Endodermal cell (in vitro differentiated cells): ENCODE measurements at regions not wholly inside any gene's neighbourhood (a gene's known extent, or its start where the extent isn't known, plus 50 kb on each side); places are given as distances from the start of the nearest gene placed in this dataset.
"Not testable (repeated sequence)": the region's sequence is repeated elsewhere in the genome, so short reads cannot be mapped to it uniquely, and the experiment has no call there.

ENCODE experiments used
- DNase-seq: peaks from one replicate; pipeline ENCODE4 v3.0.0-alpha.2; 2017
- H3K27ac ChIP-seq: 2 replicates; pipeline ENCODE4 v1.5.1; 2013; ENCODE audit warnings: mild to moderate bottlenecking, low read depth, low read length, moderate library complexity
- H3K27me3 ChIP-seq: 2 replicates; pipeline ENCODE4 v1.6.1; 2013; ENCODE audit warnings: mild to moderate bottlenecking, low read length, moderate library complexity; ENCODE audit not compliant: insufficient read depth, control insufficient read depth, poor library complexity, severe bottlenecking
- H3K36me3 ChIP-seq: 2 replicates; pipeline ENCODE4 v1.7.0; 2013; ENCODE audit warnings: mild to moderate bottlenecking, low read length, moderate library complexity; ENCODE audit not compliant: control insufficient read depth, insufficient read depth
- H3K4me1 ChIP-seq: one replicate; pipeline ENCODE4 v1.7.0; 2013; ENCODE audit warnings: low read length; ENCODE audit not compliant: control insufficient read depth, insufficient read depth
- H3K4me3 ChIP-seq: 2 replicates; pipeline ENCODE4 v1.5.1; 2013; ENCODE audit warnings: mild to moderate bottlenecking, low read length, moderate library complexity
- H3K9ac ChIP-seq: 2 replicates; pipeline ENCODE4 v1.6.1; 2013; ENCODE audit warnings: mild to moderate bottlenecking, low read length, moderate library complexity; ENCODE audit not compliant: poor library complexity, severe bottlenecking; ENCODE audit errors: extremely low read depth
- H3K9me3 ChIP-seq: 2 replicates; pipeline ENCODE4 v1.6.1; 2013; ENCODE audit warnings: mild to moderate bottlenecking, low read length, moderate library complexity; ENCODE audit not compliant: control insufficient read depth
- H3K27ac Mint-ChIP-seq: 2 replicates; pipeline ENCODE4 v1.8.0; 2020; ENCODE audit warnings: mixed read lengths
- H3K27me3 Mint-ChIP-seq: 2 replicates; pipeline ENCODE4 v1.8.0; 2021; ENCODE audit warnings: mild to moderate bottlenecking, mixed read lengths; ENCODE audit not compliant: insufficient read depth
- H3K36me3 Mint-ChIP-seq: 2 replicates; pipeline ENCODE4 v1.8.0; 2020; ENCODE audit warnings: low read depth, mixed read lengths
- H3K4me1 Mint-ChIP-seq: 2 replicates; pipeline ENCODE4 v1.8.0; 2020; ENCODE audit warnings: mixed read lengths
- H3K4me3 Mint-ChIP-seq: 2 replicates; pipeline ENCODE4 v1.8.0; 2020; ENCODE audit warnings: mild to moderate bottlenecking, moderate library complexity, mixed read lengths
- H3K9me3 Mint-ChIP-seq: 2 replicates; pipeline ENCODE4 v1.8.0; 2020; ENCODE audit warnings: mild to moderate bottlenecking, mixed read lengths
- CTCF ChIP-seq: fragments of 200-600 bp; sonication (generic); conservative IDR thresholded peaks from 2 replicates; pipeline ENCODE4 v1.5.0; 2021; ENCODE audit warnings: antibody characterized with exemption, mild to moderate bottlenecking
- WGBS, 2 experiments: methylation state at CpG; one replicate each; pipeline versions ENCODE4 v1.1.5 to v1.1.7; 2013; ENCODE audit warnings: missing lambda C conversion rate in 2 of 2, mixed read lengths in 1 of 2; ENCODE audit not compliant: insufficient coverage in 1 of 2, insufficient read length in 1 of 2; 5-methylcytosine and 5-hydroxymethylcytosine counted together

GRCh38 chr17:64728041-64728695 lies 66.1 kb upstream of the SMURF2 start:
- no peaks in the 10 kb centered on the region for H3K4me1 Mint-ChIP-seq
- no peak for DNase-seq
- TF ChIP-seq CTCF: no peak
- H3K9me3 Mint-ChIP-seq: no peaks in the 10 kb centered on the region
- Histone ChIP-seq H3K27me3 (no peaks in the 10 kb centered on the region), H3K9ac (no peak overlapping the region), H3K36me3 (no peaks in the 10 kb centered on the region), H3K4me3 (no peak overlapping the region), H3K27ac (no peak overlapping the region), H3K9me3 (no peaks in the 10 kb centered on the region), H3K4me1 (no peaks in the 10 kb centered on the region)
- H3K27ac Mint-ChIP-seq: no peak overlapping the region
- no peaks in the 10 kb centered on the region for H3K27me3 Mint-ChIP-seq
- WGBS, 2 experiments: 82 to 95% methylated on average over 5 to 8 of the region's 8 CpGs
- H3K36me3 Mint-ChIP-seq: no peaks in the 10 kb centered on the region
- no peak overlapping the region for H3K4me3 Mint-ChIP-seq

- not testable (repeated sequence) for H3K27me3 ChIP-seq, H3K4me1 ChIP-seq, H3K36me3 ChIP-seq, H3K4me1 Mint-ChIP-seq, H3K4me3 Mint-ChIP-seq, H3K9me3 Mint-ChIP-seq, H3K27ac Mint-ChIP-seq, H3K27ac ChIP-seq, H3K9ac ChIP-seq, H3K9me3 ChIP-seq, H3K27me3 Mint-ChIP-seq, H3K36me3 Mint-ChIP-seq, DNase-seq, H3K4me3 ChIP-seq
- 94 to 96% methylated on average over 5 of the region's 5 CpGs for WGBS, 2 experiments
Measured at GRCh38 chr17:64726025-64726424, 63.9 kb upstream of the SMURF2 start.

DNA sequence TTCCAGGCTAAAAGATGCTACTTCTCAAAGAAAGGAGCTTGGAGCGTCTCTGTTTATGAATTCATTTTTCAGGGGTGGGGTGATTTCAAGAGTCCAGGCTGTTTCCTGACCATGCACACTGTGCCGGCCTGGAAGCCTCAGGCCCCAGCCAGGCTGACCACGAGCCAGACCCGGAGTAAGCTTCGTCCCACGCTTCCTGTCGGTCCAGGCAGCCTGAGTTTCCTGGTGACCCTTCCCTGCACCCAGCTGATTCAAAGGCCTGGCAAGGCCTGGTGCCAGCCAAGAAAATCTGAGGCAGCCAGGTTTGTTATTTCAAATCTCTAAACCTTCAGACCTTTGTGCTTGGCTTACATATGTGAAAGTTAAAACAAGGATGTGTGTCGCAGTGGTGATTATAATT lies 62.1 kb upstream of the SMURF2 start:
- H3K9ac ChIP-seq, DNase-seq, H3K4me1 Mint-ChIP-seq, H3K4me1 ChIP-seq, H3K4me3 Mint-ChIP-seq, H3K27me3 Mint-ChIP-seq, H3K27me3 ChIP-seq, H3K27ac Mint-ChIP-seq, H3K9me3 Mint-ChIP-seq, H3K27ac ChIP-seq, H3K36me3 Mint-ChIP-seq, H3K9me3 ChIP-seq, H3K36me3 ChIP-seq, H3K4me3 ChIP-seq: not testable (repeated sequence)
- 84 to 90% methylated on average over 5 to 7 of the region's 8 CpGs for WGBS, 2 experiments

- Histone ChIP-seq H3K27ac (no peak overlapping the region), H3K9ac (no peak overlapping the region), H3K4me3 (no peak overlapping the region), H3K4me1 (no peaks in the 10 kb centered on the region), H3K36me3 (no peaks in the 10 kb centered on the region), H3K27me3 (no peaks in the 10 kb centered on the region), H3K9me3 (no peaks in the 10 kb centered on the region)
- Mint-ChIP-seq H3K4me1 (no peaks in the 10 kb centered on the region), H3K27ac (no peak overlapping the region), H3K36me3 (no peaks in the 10 kb centered on the region), H3K4me3 (no peak overlapping the region), H3K9me3 (no peaks in the 10 kb centered on the region), H3K27me3 (no peaks in the 10 kb centered on the region)
- TF ChIP-seq CTCF: no peak
- DNase-seq: no peak
- WGBS, 2 experiments: 85% methylated on average over 2 of the region's 2 CpGs; no CpG with 5 or more reads in 1 of the 2 experiments
Measured at GRCh38 chr17:64723781-64724180, 61.7 kb upstream of the SMURF2 start.

- WGBS, 2 experiments: 95 to 100% methylated on average over 1 of the region's 1 CpG
- H3K27ac ChIP-seq, H3K27me3 Mint-ChIP-seq: not testable (repeated sequence)
Measured at GRCh38 chr17:64721556-64721955, 59.4 kb upstream of the SMURF2 start.

GRCh38 chr17:64720253-64720652 lies 58.1 kb upstream of the SMURF2 start:
- H3K9ac ChIP-seq, H3K36me3 Mint-ChIP-seq, DNase-seq, H3K4me3 Mint-ChIP-seq, H3K36me3 ChIP-seq, H3K4me3 ChIP-seq, H3K27me3 Mint-ChIP-seq, H3K4me1 Mint-ChIP-seq, H3K27ac ChIP-seq, H3K9me3 Mint-ChIP-seq, H3K9me3 ChIP-seq, H3K27ac Mint-ChIP-seq, H3K4me1 ChIP-seq, H3K27me3 ChIP-seq: not testable (repeated sequence)
- WGBS, 2 experiments: 99% methylated on average over 5 of the region's 6 CpGs; no CpG with 5 or more reads in 1 of the 2 experiments

More at GRCh38 chr17:64721556-64721955, 59.4 kb upstream of the SMURF2 start:
- not testable (repeated sequence) for H3K9me3 Mint-ChIP-seq, H3K4me3 ChIP-seq, H3K9me3 ChIP-seq, H3K36me3 ChIP-seq, H3K27ac Mint-ChIP-seq, H3K4me1 Mint-ChIP-seq, H3K9ac ChIP-seq, H3K4me1 ChIP-seq, H3K27me3 ChIP-seq, H3K36me3 Mint-ChIP-seq, H3K4me3 Mint-ChIP-seq, DNase-seq
